NCI-H2029 treated with DMSO at 0.1 percent for 48 hours (cell line): ENCODE measurements at regions not wholly inside any gene's neighbourhood (a gene's known extent, or its start where the extent isn't known, plus 50 kb on each side); places are given as distances from the start of the nearest gene placed in this dataset.
"Not testable (repeated sequence)": the region's sequence is repeated elsewhere in the genome, so short reads cannot be mapped to it uniquely, and the experiment has no call there.

ENCODE experiments used
- DNase-seq: peaks from one replicate; lab custom pipeline; 2025; lab: John Stamatoyannopoulos, UW

DNA sequence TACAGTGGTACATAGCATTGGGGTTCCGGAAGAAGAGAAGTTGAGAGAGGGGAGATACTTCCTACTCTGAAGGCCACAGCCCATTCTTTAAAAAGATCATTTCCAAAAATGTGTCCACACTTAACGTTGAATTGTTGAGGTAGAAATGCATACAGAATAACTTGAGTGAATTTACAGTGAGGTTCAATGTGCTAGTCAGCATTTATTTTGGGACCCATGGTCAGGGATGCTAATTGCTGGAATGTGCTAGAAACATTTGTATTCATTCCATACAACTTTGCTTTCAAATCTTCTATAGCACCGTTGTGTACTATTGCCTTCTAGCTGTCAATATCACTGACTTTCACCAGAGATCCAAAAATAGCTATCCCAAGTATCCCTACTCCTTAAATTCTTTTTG, 325.9 kb downstream of the SATB2 start:
- no peak for DNase-seq

DNA sequence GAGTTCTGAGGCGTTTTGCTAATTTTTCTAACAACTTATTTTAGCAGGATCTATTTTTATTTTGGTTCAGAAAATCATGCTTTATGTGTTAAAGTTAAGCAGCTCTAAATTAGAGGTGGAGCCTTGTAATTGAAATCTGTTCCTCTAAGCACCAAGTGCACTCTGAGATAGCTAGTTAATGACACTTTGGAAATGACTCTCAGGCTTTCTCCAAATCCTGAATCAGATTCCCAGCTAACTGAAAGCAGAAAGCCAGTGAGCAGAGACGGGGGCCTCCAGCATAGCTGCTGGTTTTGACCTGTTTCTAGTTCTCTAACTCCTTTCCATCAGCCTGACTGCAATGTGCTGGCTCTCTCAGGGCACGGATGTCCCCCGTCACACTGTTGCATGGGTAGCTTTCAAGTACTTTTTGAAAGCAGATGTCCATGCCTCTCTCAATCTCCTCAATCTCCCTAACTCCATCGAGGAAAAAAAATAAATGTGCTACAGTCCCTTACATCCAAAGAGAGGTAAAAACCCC, 326.5 kb downstream of the SATB2 start:
- no peak for DNase-seq

- DNase-seq, result no peak
Observed at GRCh38 chr2:199130501-199130900, 327.2 kb downstream of the SATB2 start.

DNA sequence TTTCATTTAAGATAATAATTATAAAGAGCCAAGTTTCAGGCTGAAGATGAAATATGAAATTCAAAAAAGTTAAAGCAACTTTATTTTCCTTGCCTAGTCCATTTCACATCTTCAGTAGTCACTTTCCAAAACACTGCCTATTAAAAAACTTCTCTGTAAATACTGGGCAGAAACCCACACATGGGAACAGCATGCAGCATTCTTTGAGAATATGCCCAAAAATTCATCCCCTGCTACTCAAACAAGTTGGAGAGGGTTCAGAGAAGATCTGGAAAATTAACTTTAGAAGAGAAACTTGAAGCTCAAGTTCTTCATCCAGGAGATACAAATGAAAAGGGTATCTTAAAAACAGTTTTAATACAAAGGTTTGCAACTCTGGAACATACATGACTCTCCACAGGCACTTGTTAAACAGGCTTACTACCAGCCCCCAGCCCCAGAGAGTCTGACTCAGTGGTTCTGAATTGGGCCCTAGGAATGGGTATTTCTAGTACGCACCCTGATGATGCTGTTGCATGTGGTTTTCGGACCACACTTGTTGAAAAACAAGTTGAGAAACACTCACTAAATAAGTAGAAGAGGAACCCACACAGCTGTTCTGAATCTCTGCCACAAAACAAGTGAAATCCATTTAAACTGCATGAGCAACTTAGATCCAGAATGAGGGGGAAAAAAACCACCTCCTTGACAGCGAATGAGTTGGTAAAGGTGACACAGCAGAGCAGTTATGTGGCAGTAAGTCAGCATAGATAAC, 329.1 kb downstream of the SATB2 start:
- DNase-seq, result no peak

- no peak for DNase-seq
Observed at GRCh38 chr2:199119796-199120195, 337.9 kb downstream of the SATB2 start.

- DNase-seq, result no peak
Observed at GRCh38 chr2:199118673-199119112, 339.0 kb downstream of the SATB2 start.

- no peak for DNase-seq
Observed at GRCh38 chr2:199115169-199115568, 342.6 kb downstream of the SATB2 start.

- no peak for DNase-seq
Observed at GRCh38 chr2:199113111-199113510, 344.6 kb downstream of the SATB2 start.

GRCh38 chr2:199111458-199111857, 346.3 kb downstream of the SATB2 start:
- DNase-seq, result no peak

GRCh38 chr2:199108056-199108455, 349.7 kb downstream of the SATB2 start:
- no peak for DNase-seq

DNA sequence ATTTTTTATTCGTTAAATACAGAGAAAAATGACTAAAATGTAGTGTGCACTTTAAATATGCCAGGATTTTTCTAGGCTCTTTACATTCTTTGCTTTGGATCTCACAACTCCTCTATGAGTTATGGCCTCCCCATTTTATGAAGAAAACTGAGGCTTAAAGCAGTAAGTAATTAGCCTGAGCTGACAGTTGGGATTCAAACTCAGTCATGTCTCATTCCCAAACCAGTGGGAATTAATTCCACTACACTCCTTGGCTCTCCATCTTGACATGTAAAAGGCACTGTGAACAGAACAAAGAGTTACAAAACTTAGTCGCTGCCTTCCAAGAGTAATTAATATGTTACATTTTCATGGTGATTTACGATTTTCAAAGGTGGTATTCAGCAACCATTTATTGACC, 351.9 kb downstream of the SATB2 start:
- DNase-seq, result no peak

DNA sequence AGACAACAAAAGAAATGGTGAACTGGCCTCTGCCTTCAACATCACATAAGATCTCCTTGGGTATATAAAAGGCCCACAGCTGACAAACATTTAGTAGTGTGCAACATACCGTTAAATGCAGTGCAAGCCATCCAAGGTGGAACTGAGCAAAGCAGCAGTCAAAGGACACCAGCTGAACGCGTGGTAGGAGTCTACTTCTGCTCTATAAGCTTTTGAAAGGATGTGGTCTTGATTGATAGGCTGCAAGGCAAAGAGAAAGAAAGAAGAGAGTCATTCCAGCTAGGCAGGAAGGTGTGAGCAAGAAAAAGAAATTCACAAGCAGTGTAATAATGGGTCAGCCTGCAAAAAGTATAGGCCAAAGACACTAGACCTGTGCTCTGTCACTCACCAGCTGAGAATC, 356.3 kb downstream of the SATB2 start:
- no peak for DNase-seq

DNA sequence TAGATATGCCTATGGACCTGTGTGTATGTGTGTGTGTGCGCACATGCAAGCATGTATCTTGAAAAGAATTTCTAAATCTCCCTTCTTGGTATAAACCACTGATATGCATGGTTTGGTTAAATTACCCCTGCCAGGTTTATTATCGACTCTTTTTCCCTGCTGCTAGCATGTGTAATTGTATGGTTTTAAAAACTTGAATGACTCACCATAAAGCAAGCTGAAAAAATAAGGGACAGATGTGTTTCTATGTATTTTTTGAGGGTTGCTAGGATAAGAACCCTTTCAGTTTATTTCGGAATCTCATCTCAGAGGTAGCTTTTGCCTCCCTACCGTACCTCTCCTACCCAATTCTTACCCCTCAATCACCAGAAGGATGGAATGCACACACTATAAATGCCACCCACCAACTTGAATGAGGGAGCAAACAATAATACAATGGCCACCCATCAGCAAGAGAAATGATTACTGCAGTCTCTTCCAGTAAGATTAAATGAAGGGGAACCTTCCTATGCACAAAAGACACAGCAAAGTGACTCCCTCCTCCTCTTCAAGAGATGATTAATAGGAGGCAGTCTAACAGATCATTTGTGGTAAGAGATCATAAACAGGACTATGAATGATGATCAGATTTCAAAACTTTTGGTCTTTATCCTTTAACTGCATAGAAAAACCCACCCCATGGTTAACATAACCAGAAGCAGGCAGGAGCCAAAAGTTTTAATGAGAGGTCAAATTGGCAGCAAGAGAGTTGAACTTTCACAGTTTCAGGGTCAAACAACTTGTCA, 357.2 kb downstream of the SATB2 start:
- DNase-seq, result no peak

- no peak for DNase-seq
Observed at GRCh38 chr2:199092419-199092818, 365.3 kb downstream of the SATB2 start.

GRCh38 chr2:199085261-199085660, 372.5 kb downstream of the SATB2 start:
- DNase-seq, result no peak

DNA sequence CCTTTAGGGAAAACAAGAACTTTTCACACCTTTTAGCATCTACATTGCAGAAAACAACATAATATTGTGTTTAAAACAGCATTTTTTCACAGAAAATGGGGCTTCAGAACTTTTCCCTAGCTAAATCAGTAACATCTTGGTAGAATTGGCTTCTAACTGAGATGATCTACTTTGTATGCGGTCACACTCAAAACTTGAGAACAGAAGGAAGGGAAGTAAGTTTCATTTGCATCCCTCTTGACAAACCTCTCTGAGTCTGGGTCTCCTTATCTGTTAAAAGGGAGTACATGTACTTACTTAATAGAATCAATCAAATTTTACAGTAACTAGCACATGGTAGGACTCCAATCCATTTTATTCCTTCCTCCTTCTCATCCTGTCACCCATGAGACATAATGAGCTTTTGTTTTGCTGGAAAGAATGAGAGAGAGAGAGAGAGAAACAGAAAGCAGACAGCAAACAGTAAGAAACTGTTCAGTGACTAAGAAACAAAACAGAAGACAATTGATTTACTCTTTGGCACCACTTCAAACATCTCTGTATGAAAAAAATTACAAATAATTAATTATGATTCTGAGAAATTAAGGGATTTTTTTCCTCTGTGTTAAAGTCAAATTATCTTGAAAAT, 387.3 kb downstream of the SATB2 start:
- no peak for DNase-seq

DNA sequence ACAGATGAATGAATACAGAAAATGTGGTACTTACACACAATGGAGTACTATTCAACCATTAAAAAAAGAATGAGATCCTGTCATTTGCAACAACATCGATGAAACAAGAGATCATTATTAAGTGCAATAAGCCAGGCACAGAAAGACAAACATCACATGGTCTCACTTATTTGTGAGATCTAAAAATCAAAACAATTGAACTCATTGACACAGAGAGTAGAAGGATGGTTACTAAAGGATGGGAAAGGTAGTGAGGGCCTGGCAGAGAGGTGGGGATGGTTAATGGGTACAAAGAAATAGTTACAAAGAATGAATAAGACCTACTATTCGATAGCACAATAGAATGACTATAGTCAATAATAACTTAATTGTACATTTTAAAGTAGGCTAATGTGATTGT, 393.5 kb downstream of the SATB2 start:
- no peak for DNase-seq

DNA sequence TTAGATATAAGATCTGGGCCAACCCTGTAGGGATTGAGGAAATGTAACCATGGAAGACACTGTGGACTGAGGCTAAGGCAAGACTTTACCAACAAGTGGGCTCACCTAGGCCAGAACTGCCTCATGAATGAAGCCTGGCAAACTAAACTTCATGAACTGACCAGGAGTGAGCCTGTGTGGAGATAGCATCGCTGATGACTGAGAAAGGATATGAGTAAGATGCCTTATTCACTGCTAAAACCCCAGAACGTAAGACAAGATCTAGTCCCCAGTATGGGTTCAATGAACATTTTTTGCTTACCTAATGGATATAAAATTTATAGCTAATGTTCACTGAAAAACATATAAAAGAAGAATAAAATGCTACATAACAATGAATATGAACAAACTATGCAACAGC, 399.8 kb downstream of the SATB2 start:
- DNase-seq, result no peak

DNA sequence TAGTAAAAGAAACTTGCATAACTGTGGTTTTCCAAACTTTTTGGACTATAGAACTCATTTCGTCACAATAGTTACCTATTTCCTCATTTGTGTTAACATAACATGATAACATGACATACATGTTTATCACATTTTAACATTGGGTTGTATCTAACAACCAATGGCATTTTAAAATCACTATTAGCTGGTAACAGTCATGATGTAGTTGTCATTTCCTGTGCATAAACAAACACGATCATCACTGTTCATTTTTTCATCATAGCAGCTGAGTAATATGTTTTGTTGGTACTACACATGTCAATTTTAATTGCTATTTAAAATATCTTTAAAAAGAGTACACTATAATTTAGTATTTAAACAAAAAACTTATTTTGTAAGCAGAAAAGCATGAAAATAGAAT, 402.4 kb downstream of the SATB2 start:
- no peak for DNase-seq

GRCh38 chr2:199042660-199043379, 414.9 kb downstream of the SATB2 start:
- DNase-seq, result no peak

DNA sequence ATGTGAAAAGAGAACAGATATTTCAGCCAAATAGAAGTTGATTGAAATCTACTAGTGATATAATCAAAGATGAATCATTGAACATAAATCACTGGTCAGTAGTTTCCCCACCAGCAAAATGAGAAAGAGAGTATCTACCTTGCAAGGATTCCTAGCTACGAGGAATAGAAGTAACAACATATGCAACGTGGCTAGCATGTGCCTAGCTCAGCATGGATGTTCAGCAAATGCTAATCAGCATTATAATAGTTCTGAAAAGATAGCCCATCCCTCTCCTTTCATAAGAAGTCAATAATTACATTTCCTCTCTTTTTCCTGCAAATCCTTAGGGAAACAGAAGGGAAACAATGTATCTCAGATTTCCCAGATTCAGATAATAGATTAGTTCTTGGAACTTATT, 417.2 kb downstream of the SATB2 start:
- no peak for DNase-seq

- DNase-seq, result not testable (repeated sequence)
Observed at GRCh38 chr2:199033761-199034160, 424.0 kb downstream of the SATB2 start.
